ENCODE measurements at regions not wholly inside any gene's neighbourhood (a gene's known extent, or its start where the extent isn't known, plus 50 kb on each side); places are given as distances from the start of the nearest gene placed in this dataset.

GRCh38 chr2:199070322-199070949, 387.3 kb downstream of the SATB2 start:
- Histone ChIP-seq H3K9me3 (ENCODE audit: low read depth, low read length, poor library complexity, severe bottlenecking) (no peaks in the 10 kb centered on the region), H3K36me3 (ENCODE audit: insufficient read depth, low read length, poor library complexity, severe bottlenecking) (no peaks in the 10 kb centered on the region), H3K27ac (ENCODE audit: low read depth, low read length, poor library complexity, severe bottlenecking) (no peak overlapping the region), H3K4me1 (ENCODE audit: insufficient read depth, low read length, poor library complexity, severe bottlenecking) (no peaks in the 10 kb centered on the region), H3K27me3 (replicated peaks; ENCODE audit: insufficient read depth, low read depth, low read length, poor library complexity) (no peaks in the 10 kb centered on the region), H3K4me3 (ENCODE audit: low read depth, low read length, poor library complexity, severe bottlenecking) (no peak overlapping the region)
- no TSS peak for BruUV-seq (replicated peaks)
- no peak for DNase-seq (ENCODE audit: low spot score)
- intact Hi-C loops (cut with micrococcal nuclease; ENCODE audit: unreplicated experiment): no loop called here
- POLR2A ChIA-PET (ENCODE audit: low non-redundant PET): no interaction called here
- no peak for TF ChIP-seq EZH2 (IDR thresholded peaks at IDR 0.05; ENCODE audit: borderline replicate concordance, low read depth, low read length, poor library complexity, severe bottlenecking)
- TF ChIP-seq CTCF (conservative IDR thresholded peaks at IDR 0.05; ENCODE audit: low read depth, low read length): no peak
- CTCF ChIA-PET: no interaction called here

- H3K4me1 ChIP-seq (ENCODE audit: insufficient read depth, low read length, poor library complexity, severe bottlenecking): no peaks in the 10 kb centered on the region
- no peak overlapping the region for H3K27ac ChIP-seq (ENCODE audit: low read depth, low read length, poor library complexity, severe bottlenecking)
- no peaks in the 10 kb centered on the region for H3K9me3 ChIP-seq (ENCODE audit: low read depth, low read length, poor library complexity, severe bottlenecking)
- no peaks in the 10 kb centered on the region for H3K27me3 ChIP-seq (replicated peaks; ENCODE audit: insufficient read depth, low read depth, low read length, poor library complexity)
- CTCF ChIA-PET: no interaction called here
- intact Hi-C loops (cut with micrococcal nuclease; ENCODE audit: unreplicated experiment): no loop called here
- POLR2A ChIA-PET (ENCODE audit: low non-redundant PET): no interaction called here
- H3K4me3 ChIP-seq (ENCODE audit: low read depth, low read length, poor library complexity, severe bottlenecking): no peak overlapping the region
- TF ChIP-seq EZH2 (IDR thresholded peaks at IDR 0.05; ENCODE audit: borderline replicate concordance, low read depth, low read length, poor library complexity, severe bottlenecking) (no peak), CTCF (conservative IDR thresholded peaks at IDR 0.05; ENCODE audit: low read depth, low read length) (no peak)
- BruUV-seq (replicated peaks): no TSS peak
- DNase-seq (ENCODE audit: low spot score): no peak
- no peaks in the 10 kb centered on the region for H3K36me3 ChIP-seq (ENCODE audit: insufficient read depth, low read length, poor library complexity, severe bottlenecking)
These were observed 393.5 kb downstream of the SATB2 start for GRCh38 chr2:199064201-199064600.

- H3K4me3 ChIP-seq (ENCODE audit: low read depth, low read length, poor library complexity, severe bottlenecking): no peak overlapping the region
- ChIA-PET CTCF (no interaction called here), POLR2A (ENCODE audit: low non-redundant PET) (no interaction called here)
- intact Hi-C loops (cut with micrococcal nuclease; ENCODE audit: unreplicated experiment): no loop called here
- BruUV-seq (replicated peaks): no TSS peak
- no peaks in the 10 kb centered on the region for H3K27me3 ChIP-seq (replicated peaks; ENCODE audit: insufficient read depth, low read depth, low read length, poor library complexity)
- TF ChIP-seq EZH2 (IDR thresholded peaks at IDR 0.05; ENCODE audit: borderline replicate concordance, low read depth, low read length, poor library complexity, severe bottlenecking) (no peak), CTCF (conservative IDR thresholded peaks at IDR 0.05; ENCODE audit: low read depth, low read length) (no peak)
- no peak for DNase-seq (ENCODE audit: low spot score)
- no peak overlapping the region for H3K27ac ChIP-seq (ENCODE audit: low read depth, low read length, poor library complexity, severe bottlenecking)
- H3K4me1 ChIP-seq (ENCODE audit: insufficient read depth, low read length, poor library complexity, severe bottlenecking): no peaks in the 10 kb centered on the region
- no peaks in the 10 kb centered on the region for H3K36me3 ChIP-seq (ENCODE audit: insufficient read depth, low read length, poor library complexity, severe bottlenecking)
- no peaks in the 10 kb centered on the region for H3K9me3 ChIP-seq (ENCODE audit: low read depth, low read length, poor library complexity, severe bottlenecking)
These were observed 399.8 kb downstream of the SATB2 start for GRCh38 chr2:199057936-199058335.

Data from A673 (cell line).